ENCODE measurements at regions not wholly inside any gene's neighbourhood (a gene's known extent, or its start where the extent isn't known, plus 50 kb on each side); places are given as distances from the start of the nearest gene placed in this dataset.

GRCh38 chr20:9903048-9903655 lies 64.3 kb upstream of the PAK5 start:
- BruUV-seq (replicated peaks), result no TSS peak

GRCh38 chr20:9889270-9889981 lies 50.5 kb upstream of the PAK5 start:
- TF ChIP-seq CTCF (conservative IDR thresholded peaks at IDR 0.05; ENCODE audit: low read depth, low read length), result no peak
- TF ChIP-seq EZH2 (IDR thresholded peaks at IDR 0.05; ENCODE audit: low read length, unreplicated experiment), result no peak
- ATAC-seq (no peak), DNase-seq (no peak)
- Histone ChIP-seq H3K9me3 (ENCODE audit: low read length) (no peaks in the 10 kb centered on the region), H4K20me1 (ENCODE audit: low read length) (no peaks in the 10 kb centered on the region), H3K9me2 (replicated peaks; ENCODE audit: low read length) (no peaks in the 10 kb centered on the region), H3K4me3 (ENCODE audit: low read length) (no peak overlapping the region), H2AFZ (ENCODE audit: low read length) (peak overlapping the region; percentile 2; the same call in 1 of the 2 replicates), H3F3A (ENCODE audit: low read length, unreplicated experiment) (no peaks in the 10 kb centered on the region), H3K4me2 (ENCODE audit: low read length) (no peak overlapping the region), H3K4me1 (ENCODE audit: insufficient read depth, low read length) (peaks cover 13% of the 10 kb centered on the region), H3K27ac (ENCODE audit: low read length) (no peak overlapping the region), H3K27me3 (ENCODE audit: low read length) (peaks cover 17% of the 10 kb centered on the region; the same call in 1 of the 2 replicates), H3K9ac (ENCODE audit: low read length) (no peak overlapping the region), H3K36me3 (ENCODE audit: low read depth, low read length) (no peaks in the 10 kb centered on the region), H3K79me2 (ENCODE audit: low read length) (no peaks in the 10 kb centered on the region)
- ChIA-PET CTCF (no interaction called here), POLR2A (ENCODE audit: unreplicated experiment) (no interaction called here)
- BruUV-seq (replicated peaks), result no TSS peak
- intact Hi-C loops (cut with micrococcal nuclease), result no loop called here

More at GRCh38 chr20:9903048-9903655, 64.3 kb upstream of the PAK5 start:
- H3K9me2 ChIP-seq (replicated peaks; ENCODE audit: low read length), result no peaks in the 10 kb centered on the region
- POLR2A ChIA-PET (ENCODE audit: unreplicated experiment), result interaction anchor here (0.8 kb wide), 1 partner anchor 167 kb away, joined by 9 read pairs; no protein-coding TSS in a partner anchor
- H3F3A ChIP-seq (ENCODE audit: low read length, unreplicated experiment), result no peaks in the 10 kb centered on the region
- intact Hi-C loops (cut with micrococcal nuclease), result no loop called here
- no peak overlapping the region for H3K9ac ChIP-seq (ENCODE audit: low read length)
- H3K36me3 ChIP-seq (ENCODE audit: low read depth, low read length), result no peaks in the 10 kb centered on the region
- CTCF ChIA-PET, result interaction anchor here (0.5 to 1.0 kb wide), 3 partner anchors 286 to 1061 kb away, joined by 3 to 5 read pairs (median 4); no protein-coding TSS in a partner anchor
- ATAC-seq (no peak), DNase-seq (peak; percentile 30)
- H3K4me1 ChIP-seq (ENCODE audit: insufficient read depth, low read length), result no peaks in the 10 kb centered on the region
- TF ChIP-seq EZH2phosphoT487 (IDR thresholded peaks at IDR 0.05; ENCODE audit: borderline replicate concordance, low read length) (no peak), CTCF (conservative IDR thresholded peaks at IDR 0.05; ENCODE audit: low read depth, low read length) (peak; percentile 89)
- H3K9me3 ChIP-seq (ENCODE audit: low read length), result no peaks in the 10 kb centered on the region
- no peaks in the 10 kb centered on the region for H4K20me1 ChIP-seq (ENCODE audit: low read length)
- H3K79me2 ChIP-seq (ENCODE audit: low read length), result no peaks in the 10 kb centered on the region
- H2AFZ ChIP-seq (ENCODE audit: low read length), result no peak overlapping the region
- no peak overlapping the region for H3K4me3 ChIP-seq (ENCODE audit: low read length)
- no peak overlapping the region for H3K4me2 ChIP-seq (ENCODE audit: low read length)
- H3K27ac ChIP-seq (ENCODE audit: low read length), result no peak overlapping the region
- peaks cover 77% of the 10 kb centered on the region for H3K27me3 ChIP-seq (ENCODE audit: low read length)
